Skeletal muscle tissue (tissue), 3 donors: ENCODE measurements at regions not wholly inside any gene's neighbourhood (a gene's known extent, or its start where the extent isn't known, plus 50 kb on each side); places are given as distances from the start of the nearest gene placed in this dataset.
"Not testable (repeated sequence)": the region's sequence is repeated elsewhere in the genome, so short reads cannot be mapped to it uniquely, and the experiment has no call there.

ENCODE experiments used
- H3K27ac ChIP-seq: one replicate; pipeline ENCODE4 v1.7.0; 2013; ENCODE audit warnings: mild to moderate bottlenecking, low read depth, low read length, inconsistent platforms
- H3K27me3 ChIP-seq, 3 donors: one replicate each; pipeline ENCODE4 v1.7.0; 2013; ENCODE audit warnings: low read length in 3 of 3; ENCODE audit not compliant: control insufficient read depth in 3 of 3, insufficient read depth in 3 of 3
- H3K36me3 ChIP-seq, 3 donors: one replicate each; pipeline ENCODE4 v1.7.0; 2013; ENCODE audit warnings: low read length in 3 of 3; ENCODE audit not compliant: control insufficient read depth in 3 of 3, insufficient read depth in 3 of 3
- H3K4me1 ChIP-seq, 3 donors: one replicate each; pipeline ENCODE4 v1.7.0; 2013; ENCODE audit warnings: low read length in 3 of 3, mild to moderate bottlenecking in 3 of 3; ENCODE audit not compliant: control insufficient read depth in 3 of 3, insufficient read depth in 3 of 3
- H3K4me3 ChIP-seq, 3 donors: one replicate each; pipeline ENCODE4 v1.7.0; 2013; ENCODE audit warnings: low read length in 3 of 3
- H3K9ac ChIP-seq, 3 donors: one replicate each; pipeline ENCODE4 v1.7.0; 2013; ENCODE audit warnings: low read length in 3 of 3, mild to moderate bottlenecking in 3 of 3, moderate library complexity in 2 of 3, low read depth in 1 of 3
- H3K9me3 ChIP-seq, 3 donors: one replicate each; pipeline ENCODE4 v1.7.0; 2013; ENCODE audit warnings: low read length in 3 of 3; ENCODE audit not compliant: control insufficient read depth in 3 of 3
- donor health status: Osteomylitis.

GRCh38 chr14:106163316-106163715 is 636.9 kb downstream of the TMEM121 start:
- Histone ChIP-seq H3K4me3 (no peak overlapping the region), H3K27me3 (peaks cover 10 to 12% (median 11%) of the 10 kb centered on the region in 3 donors), H3K9me3 (no peaks in the 10 kb centered on the region), H3K36me3 (no peaks in the 10 kb centered on the region), H3K27ac (no peak overlapping the region), H3K9ac (no peak overlapping the region), H3K4me1 (no peaks in the 10 kb centered on the region)

GRCh38 chr14:106163812-106164211 is 637.4 kb downstream of the TMEM121 start:
- not testable (repeated sequence) for H3K36me3 ChIP-seq, H3K9ac ChIP-seq, H3K4me3 ChIP-seq, H3K9me3 ChIP-seq, H3K27ac ChIP-seq, H3K4me1 ChIP-seq
- H3K27me3 ChIP-seq, result peaks cover 10 to 12% (median 11%) of the 10 kb centered on the region in 3 donors

- H3K27ac ChIP-seq, result no peak overlapping the region
- H3K9ac ChIP-seq, result no peak overlapping the region
- H3K9me3 ChIP-seq, result no peaks in the 10 kb centered on the region
- H3K27me3 ChIP-seq, result peaks cover 10 to 14% (median 11%) of the 10 kb centered on the region in 3 donors
- H3K36me3 ChIP-seq, result no peaks in the 10 kb centered on the region
- no peak overlapping the region for H3K4me3 ChIP-seq
- no peaks in the 10 kb centered on the region for H3K4me1 ChIP-seq
These were observed 639.8 kb downstream of the TMEM121 start for GRCh38 chr14:106166232-106166631.

GRCh38 chr14:106166650-106167204 is 640.3 kb downstream of the TMEM121 start:
- Histone ChIP-seq H3K9me3 (no peaks in the 10 kb centered on the region), H3K9ac (no peak overlapping the region), H3K36me3 (no peaks in the 10 kb centered on the region), H3K27ac (no peak overlapping the region), H3K4me3 (no peak overlapping the region), H3K27me3 (peaks cover 10 to 14% (median 11%) of the 10 kb centered on the region in 3 donors), H3K4me1 (no peaks in the 10 kb centered on the region)

- H3K9me3 ChIP-seq, H3K27ac ChIP-seq, H3K4me3 ChIP-seq: not testable (repeated sequence)
These were observed 643.8 kb downstream of the TMEM121 start for GRCh38 chr14:106170163-106170658.

GRCh38 chr14:106174206-106174605 is 647.8 kb downstream of the TMEM121 start:
- no peak overlapping the region for H3K9ac ChIP-seq
- no peak overlapping the region for H3K27ac ChIP-seq
- no peaks in the 10 kb centered on the region for H3K36me3 ChIP-seq
- H3K4me3 ChIP-seq, result no peak overlapping the region
- no peaks in the 10 kb centered on the region for H3K9me3 ChIP-seq
- H3K27me3 ChIP-seq, result no peaks in the 10 kb centered on the region
- H3K4me1 ChIP-seq, result no peaks in the 10 kb centered on the region

More at GRCh38 chr14:106170163-106170658, 643.8 kb downstream of the TMEM121 start:
- H3K36me3 ChIP-seq, H3K9ac ChIP-seq, H3K4me1 ChIP-seq: not testable (repeated sequence)
- H3K27me3 ChIP-seq, result peaks cover 10 to 14% (median 11%) of the 10 kb centered on the region in 3 donors

GRCh38 chr14:106177266-106178246 is 651.2 kb downstream of the TMEM121 start:
- H3K4me3 ChIP-seq, H3K4me1 ChIP-seq, H3K27me3 ChIP-seq, H3K9me3 ChIP-seq, H3K36me3 ChIP-seq, H3K9ac ChIP-seq, H3K27ac ChIP-seq: not testable (repeated sequence)

GRCh38 chr14:106179761-106180160 is 653.4 kb downstream of the TMEM121 start:
- no peaks in the 10 kb centered on the region for H3K36me3 ChIP-seq
- no peak overlapping the region for H3K4me3 ChIP-seq
- no peak overlapping the region for H3K27ac ChIP-seq
- no peaks in the 10 kb centered on the region for H3K9me3 ChIP-seq
- H3K4me1 ChIP-seq, result no peaks in the 10 kb centered on the region
- H3K27me3 ChIP-seq, result no peaks in the 10 kb centered on the region
- no peak overlapping the region for H3K9ac ChIP-seq

- not testable (repeated sequence) for H3K4me1 ChIP-seq, H3K9me3 ChIP-seq, H3K27ac ChIP-seq, H3K36me3 ChIP-seq, H3K27me3 ChIP-seq, H3K9ac ChIP-seq, H3K4me3 ChIP-seq
These were observed 658.4 kb downstream of the TMEM121 start for GRCh38 chr14:106184771-106185170.

- H3K9ac ChIP-seq, H3K9me3 ChIP-seq, H3K36me3 ChIP-seq, H3K4me3 ChIP-seq, H3K27me3 ChIP-seq, H3K4me1 ChIP-seq, H3K27ac ChIP-seq: not testable (repeated sequence)
These were observed 658.9 kb downstream of the TMEM121 start for GRCh38 chr14:106185174-106185836.
